ENCODE measurements at regions not wholly inside any gene's neighbourhood (a gene's known extent, or its start where the extent isn't known, plus 50 kb on each side); places are given as distances from the start of the nearest gene placed in this dataset.

DNA sequence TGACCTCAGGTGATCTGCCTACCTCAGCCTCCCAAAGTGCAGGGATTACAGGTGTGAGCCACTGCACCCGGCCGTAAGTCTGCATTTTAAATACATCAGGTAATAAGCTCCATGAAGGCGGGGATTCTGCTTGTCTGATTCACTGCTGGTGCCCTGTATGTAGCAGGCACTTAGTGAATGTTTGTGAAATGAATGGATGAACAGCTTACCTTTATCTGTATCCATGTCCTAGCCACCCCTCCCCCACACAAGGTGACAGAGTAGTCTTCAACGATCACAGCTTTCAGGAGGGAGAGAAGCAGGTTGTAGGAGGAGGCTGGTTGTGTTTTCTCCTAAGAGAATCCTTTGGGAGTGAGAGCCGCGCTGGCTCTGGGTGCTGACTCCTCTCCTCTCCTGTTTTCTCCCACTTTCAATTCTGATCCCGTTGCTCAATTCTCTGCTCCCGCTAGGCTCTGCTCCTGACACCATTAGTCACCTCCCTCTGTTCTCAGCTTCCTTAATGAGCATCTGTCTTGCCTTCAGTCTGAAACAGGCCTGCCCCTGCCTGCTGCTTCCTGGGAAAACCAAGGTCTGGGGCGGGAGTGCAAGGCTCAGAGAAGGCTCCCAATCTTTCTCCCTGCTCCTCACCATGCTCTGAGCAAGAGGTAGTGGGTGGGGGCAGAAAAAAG is 88.8 kb upstream of the CTNNA1 start:
- TF ChIP-seq EZH2 (IDR thresholded peaks at IDR 0.05; ENCODE audit: insufficient read depth, low read length) = no peak
- TF ChIP-seq, protein P1, sequence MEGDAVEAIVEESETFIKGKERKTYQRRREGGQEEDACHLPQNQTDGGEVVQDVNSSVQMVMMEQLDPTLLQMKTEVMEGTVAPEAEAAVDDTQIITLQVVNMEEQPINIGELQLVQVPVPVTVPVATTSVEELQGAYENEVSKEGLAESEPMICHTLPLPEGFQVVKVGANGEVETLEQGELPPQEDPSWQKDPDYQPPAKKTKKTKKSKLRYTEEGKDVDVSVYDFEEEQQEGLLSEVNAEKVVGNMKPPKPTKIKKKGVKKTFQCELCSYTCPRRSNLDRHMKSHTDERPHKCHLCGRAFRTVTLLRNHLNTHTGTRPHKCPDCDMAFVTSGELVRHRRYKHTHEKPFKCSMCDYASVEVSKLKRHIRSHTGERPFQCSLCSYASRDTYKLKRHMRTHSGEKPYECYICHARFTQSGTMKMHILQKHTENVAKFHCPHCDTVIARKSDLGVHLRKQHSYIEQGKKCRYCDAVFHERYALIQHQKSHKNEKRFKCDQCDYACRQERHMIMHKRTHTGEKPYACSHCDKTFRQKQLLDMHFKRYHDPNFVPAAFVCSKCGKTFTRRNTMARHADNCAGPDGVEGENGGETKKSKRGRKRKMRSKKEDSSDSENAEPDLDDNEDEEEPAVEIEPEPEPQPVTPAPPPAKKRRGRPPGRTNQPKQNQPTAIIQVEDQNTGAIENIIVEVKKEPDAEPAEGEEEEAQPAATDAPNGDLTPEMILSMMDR (IDR thresholded peaks at IDR 0.05; ENCODE audit: insufficient read depth, low read depth, low read length) = no peak
